IMR-90 (cell line): ENCODE measurements at regions not wholly inside any gene's neighbourhood (a gene's known extent, or its start where the extent isn't known, plus 50 kb on each side); places are given as distances from the start of the nearest gene placed in this dataset.

Experiments
- MXI1 ChIP-seq: IDR thresholded peaks from 2 replicates; pipeline ENCODE4 v1.6.1; 2012; ENCODE audit warnings: low read depth, mild to moderate bottlenecking, low read length, moderate library complexity, borderline replicate concordance
- NFE2L2 ChIP-seq: fragments of 150-350 bp; IDR thresholded peaks from 2 replicates; pipeline ENCODE4 v1.6.1; 2016; ENCODE audit warnings: low read depth, mild to moderate bottlenecking, low read length
- POLR2A ChIP-seq: IDR thresholded peaks from 2 replicates; pipeline ENCODE4 v1.6.1; 2012; ENCODE audit warnings: mild to moderate bottlenecking, low read depth, low read length
- RAD21 ChIP-seq: IDR thresholded peaks from 2 replicates; pipeline ENCODE4 v1.6.1; 2012; ENCODE audit warnings: low read length, improper control_type of control experiment
- RCOR1 ChIP-seq: IDR thresholded peaks from 2 replicates; pipeline ENCODE4 v1.6.1; 2012; ENCODE audit warnings: mild to moderate bottlenecking, low read length, improper control_type of control experiment; ENCODE audit not compliant: insufficient replicate concordance
- RFX5 ChIP-seq: IDR thresholded peaks from 2 replicates; pipeline ENCODE4 v1.8.0; 2012; ENCODE audit warnings: low read depth, mild to moderate bottlenecking, low read length, moderate library complexity
- TF ChIP-seq, protein P1 (sequence below): conservative IDR thresholded peaks from 2 replicates; pipeline ENCODE4 v1.5.1; 2012; ENCODE audit warnings: mild to moderate bottlenecking, low read depth, low read length, improper control_type of control experiment
- TF ChIP-seq, protein P2 (sequence below): fragments of 150-350 bp; IDR thresholded peaks from 2 replicates; pipeline ENCODE4 v1.6.1; 2016; ENCODE audit warnings: low read depth, mild to moderate bottlenecking, low read length, moderate library complexity, borderline replicate concordance

DNA sequence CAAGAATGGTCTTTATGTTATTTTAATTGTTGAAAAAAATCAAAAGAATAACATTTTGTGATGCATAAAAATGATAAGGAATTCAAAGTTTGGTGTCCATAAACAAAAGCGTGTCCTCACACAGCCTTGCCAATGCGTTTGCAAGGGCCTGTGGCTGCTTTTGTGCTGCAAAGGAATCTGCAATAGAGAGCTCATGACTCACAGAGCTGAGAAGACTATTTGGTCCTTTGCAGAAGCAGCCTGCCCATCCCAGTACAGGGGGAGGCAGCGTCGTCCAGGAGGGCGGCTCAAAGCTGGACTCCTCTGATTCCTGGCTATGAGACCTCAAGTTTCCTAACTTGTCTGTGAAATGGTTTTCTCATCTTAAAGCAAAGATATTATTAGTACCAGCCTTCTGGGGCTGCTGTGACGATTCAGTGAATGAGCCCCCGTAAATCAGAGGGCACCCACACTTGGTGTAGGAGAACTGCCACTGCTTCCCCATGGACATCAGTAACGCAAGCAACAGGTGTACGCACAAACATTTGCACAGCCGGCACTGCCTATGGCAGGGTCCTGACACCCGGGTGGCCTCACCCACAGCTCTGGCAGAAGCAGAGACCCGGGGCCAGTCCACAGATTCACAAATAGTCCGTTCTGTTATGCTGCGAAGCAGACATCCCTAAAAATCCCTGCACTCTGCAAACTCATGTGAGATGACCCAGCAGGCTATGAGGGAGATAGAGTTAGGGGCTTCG, 70.6 kb upstream of the ASAP2 start:
- TF ChIP-seq, protein P1, sequence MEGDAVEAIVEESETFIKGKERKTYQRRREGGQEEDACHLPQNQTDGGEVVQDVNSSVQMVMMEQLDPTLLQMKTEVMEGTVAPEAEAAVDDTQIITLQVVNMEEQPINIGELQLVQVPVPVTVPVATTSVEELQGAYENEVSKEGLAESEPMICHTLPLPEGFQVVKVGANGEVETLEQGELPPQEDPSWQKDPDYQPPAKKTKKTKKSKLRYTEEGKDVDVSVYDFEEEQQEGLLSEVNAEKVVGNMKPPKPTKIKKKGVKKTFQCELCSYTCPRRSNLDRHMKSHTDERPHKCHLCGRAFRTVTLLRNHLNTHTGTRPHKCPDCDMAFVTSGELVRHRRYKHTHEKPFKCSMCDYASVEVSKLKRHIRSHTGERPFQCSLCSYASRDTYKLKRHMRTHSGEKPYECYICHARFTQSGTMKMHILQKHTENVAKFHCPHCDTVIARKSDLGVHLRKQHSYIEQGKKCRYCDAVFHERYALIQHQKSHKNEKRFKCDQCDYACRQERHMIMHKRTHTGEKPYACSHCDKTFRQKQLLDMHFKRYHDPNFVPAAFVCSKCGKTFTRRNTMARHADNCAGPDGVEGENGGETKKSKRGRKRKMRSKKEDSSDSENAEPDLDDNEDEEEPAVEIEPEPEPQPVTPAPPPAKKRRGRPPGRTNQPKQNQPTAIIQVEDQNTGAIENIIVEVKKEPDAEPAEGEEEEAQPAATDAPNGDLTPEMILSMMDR = no peak
- no peak for TF ChIP-seq NFE2L2
- no peak for TF ChIP-seq POLR2A
- TF ChIP-seq, protein P2, sequence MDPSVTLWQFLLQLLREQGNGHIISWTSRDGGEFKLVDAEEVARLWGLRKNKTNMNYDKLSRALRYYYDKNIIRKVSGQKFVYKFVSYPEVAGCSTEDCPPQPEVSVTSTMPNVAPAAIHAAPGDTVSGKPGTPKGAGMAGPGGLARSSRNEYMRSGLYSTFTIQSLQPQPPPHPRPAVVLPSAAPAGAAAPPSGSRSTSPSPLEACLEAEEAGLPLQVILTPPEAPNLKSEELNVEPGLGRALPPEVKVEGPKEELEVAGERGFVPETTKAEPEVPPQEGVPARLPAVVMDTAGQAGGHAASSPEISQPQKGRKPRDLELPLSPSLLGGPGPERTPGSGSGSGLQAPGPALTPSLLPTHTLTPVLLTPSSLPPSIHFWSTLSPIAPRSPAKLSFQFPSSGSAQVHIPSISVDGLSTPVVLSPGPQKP = no peak
- TF ChIP-seq RFX5 = no peak
- TF ChIP-seq RAD21 = peak; percentile 36; the same call in 1 of the 2 replicates
- no peak for TF ChIP-seq RCOR1
- TF ChIP-seq MXI1 = no peak
